Loucy (cell line): ENCODE measurements at regions not wholly inside any gene's neighbourhood (a gene's known extent, or its start where the extent isn't known, plus 50 kb on each side); places are given as distances from the start of the nearest gene placed in this dataset.
"Not testable (repeated sequence)": the region's sequence is repeated elsewhere in the genome, so short reads cannot be mapped to it uniquely, and the experiment has no call there.

ENCODE experiments used
- H2AFZ ChIP-seq: fragments of 200-600 bp; sonication (generic); 2 replicates; pipeline ENCODE4 v1.6.0; 2016; ENCODE audit warnings: antibody characterized with exemption, mild to moderate bottlenecking, low read length, moderate library complexity
- H3F3A ChIP-seq: fragments of 200-600 bp; 2 replicates; pipeline ENCODE4 v1.6.0; 2016; ENCODE audit warnings: antibody characterized with exemption, low read depth, mild to moderate bottlenecking
- H3K27me3 ChIP-seq: fragments of 200-600 bp; sonication (generic); 2 replicates; pipeline ENCODE4 v1.6.1; 2014; ENCODE audit warnings: low read length, mild to moderate bottlenecking; ENCODE audit not compliant: insufficient read depth, poor library complexity, severe bottlenecking
- H3K36me3 ChIP-seq: fragments of 200-600 bp; sonication (generic); 2 replicates; pipeline ENCODE4 v1.6.1; 2016; ENCODE audit warnings: low read length; ENCODE audit not compliant: insufficient read depth
- H3K4me1 ChIP-seq: fragments of 200-600 bp; sonication (generic); 2 replicates; pipeline ENCODE4 v1.5.1; 2014; ENCODE audit warnings: low read length, mild to moderate bottlenecking; ENCODE audit not compliant: insufficient read depth, poor library complexity, severe bottlenecking
- H3K4me2 ChIP-seq: fragments of 200-600 bp; sonication (generic); 2 replicates; pipeline ENCODE4 v1.6.0; 2014; ENCODE audit warnings: antibody characterized with exemption, low read length, low read depth, mild to moderate bottlenecking; ENCODE audit not compliant: poor library complexity, severe bottlenecking
- H3K4me3 ChIP-seq: fragments of 200-600 bp; sonication (generic); 2 replicates; pipeline ENCODE4 v1.5.1; 2014; ENCODE audit warnings: low read length, mild to moderate bottlenecking, mixed read lengths; ENCODE audit not compliant: poor library complexity, severe bottlenecking
- H3K79me2 ChIP-seq: fragments of 200-600 bp; sonication (generic); 2 replicates; pipeline ENCODE4 v1.6.1; 2014; ENCODE audit warnings: low read length; ENCODE audit not compliant: insufficient read depth
- H3K9ac ChIP-seq: fragments of 200-600 bp; sonication (generic); 2 replicates; pipeline ENCODE4 v1.6.0; 2014; ENCODE audit warnings: mild to moderate bottlenecking, low read depth, low read length, moderate library complexity; ENCODE audit not compliant: poor library complexity, severe bottlenecking
- H3K9me2 ChIP-seq: fragments of 200-600 bp; sonication (generic); replicated peaks from 2 replicates; pipeline ENCODE4 v1.6.1; 2016; ENCODE audit warnings: low read depth, low read length, mixed read lengths
- H3K9me3 ChIP-seq: fragments of 200-600 bp; sonication (generic); 2 replicates; pipeline ENCODE4 v1.6.1; 2014; ENCODE audit warnings: mild to moderate bottlenecking, antibody characterized with exemption, low read length, low read depth; ENCODE audit not compliant: insufficient read depth
- H4K20me1 ChIP-seq: fragments of 200-600 bp; sonication (generic); 2 replicates; pipeline ENCODE4 v1.6.0; 2014; ENCODE audit warnings: antibody characterized with exemption, low read length, mild to moderate bottlenecking; ENCODE audit not compliant: insufficient read depth, poor library complexity, severe bottlenecking
- EZH2phosphoT487 ChIP-seq: fragments of 200-600 bp; IDR thresholded peaks from 2 replicates; pipeline ENCODE4 v1.6.1; 2018; ENCODE audit warnings: antibody characterized with exemption, mild to moderate bottlenecking, moderate library complexity, borderline replicate concordance
- TF ChIP-seq, protein P1 (sequence below): fragments of 200-600 bp; sonication (generic); conservative IDR thresholded peaks from 2 replicates; pipeline ENCODE4 v1.5.1; 2014; ENCODE audit warnings: mild to moderate bottlenecking, antibody characterized with exemption, low read length

DNA sequence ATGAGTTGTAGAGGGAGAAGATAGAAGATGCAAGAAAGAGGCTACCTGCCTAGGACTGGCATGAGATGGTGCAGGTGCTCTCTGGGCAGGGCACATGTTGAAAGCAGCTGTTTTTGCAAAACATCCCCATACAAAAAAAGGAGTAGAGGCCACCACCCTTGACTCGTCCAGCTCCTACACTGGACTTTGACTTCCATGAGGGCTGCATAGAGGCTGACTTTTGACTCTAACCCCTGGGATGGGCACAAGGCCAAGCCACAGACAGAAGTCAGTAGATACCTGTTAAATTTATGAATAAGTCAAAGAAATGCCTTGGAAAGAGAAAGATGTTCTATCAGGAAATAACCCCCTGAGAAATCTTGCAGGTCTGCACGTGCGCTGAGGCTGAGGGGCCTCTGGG, 1139.1 kb upstream of the TMEM132C start:
- Histone ChIP-seq H3K36me3 (no peaks in the 10 kb centered on the region), H4K20me1 (no peaks in the 10 kb centered on the region), H3K27me3 (no peaks in the 10 kb centered on the region), H2AFZ (no peak overlapping the region), H3F3A (no peaks in the 10 kb centered on the region), H3K9ac (no peak overlapping the region), H3K4me1 (no peaks in the 10 kb centered on the region), H3K4me3 (no peak overlapping the region), H3K79me2 (no peaks in the 10 kb centered on the region), H3K4me2 (no peak overlapping the region), H3K9me2 (no peaks in the 10 kb centered on the region), H3K9me3 (no peaks in the 10 kb centered on the region)
- no peak for TF ChIP-seq EZH2phosphoT487
- TF ChIP-seq, protein P1, sequence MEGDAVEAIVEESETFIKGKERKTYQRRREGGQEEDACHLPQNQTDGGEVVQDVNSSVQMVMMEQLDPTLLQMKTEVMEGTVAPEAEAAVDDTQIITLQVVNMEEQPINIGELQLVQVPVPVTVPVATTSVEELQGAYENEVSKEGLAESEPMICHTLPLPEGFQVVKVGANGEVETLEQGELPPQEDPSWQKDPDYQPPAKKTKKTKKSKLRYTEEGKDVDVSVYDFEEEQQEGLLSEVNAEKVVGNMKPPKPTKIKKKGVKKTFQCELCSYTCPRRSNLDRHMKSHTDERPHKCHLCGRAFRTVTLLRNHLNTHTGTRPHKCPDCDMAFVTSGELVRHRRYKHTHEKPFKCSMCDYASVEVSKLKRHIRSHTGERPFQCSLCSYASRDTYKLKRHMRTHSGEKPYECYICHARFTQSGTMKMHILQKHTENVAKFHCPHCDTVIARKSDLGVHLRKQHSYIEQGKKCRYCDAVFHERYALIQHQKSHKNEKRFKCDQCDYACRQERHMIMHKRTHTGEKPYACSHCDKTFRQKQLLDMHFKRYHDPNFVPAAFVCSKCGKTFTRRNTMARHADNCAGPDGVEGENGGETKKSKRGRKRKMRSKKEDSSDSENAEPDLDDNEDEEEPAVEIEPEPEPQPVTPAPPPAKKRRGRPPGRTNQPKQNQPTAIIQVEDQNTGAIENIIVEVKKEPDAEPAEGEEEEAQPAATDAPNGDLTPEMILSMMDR = no peak

DNA sequence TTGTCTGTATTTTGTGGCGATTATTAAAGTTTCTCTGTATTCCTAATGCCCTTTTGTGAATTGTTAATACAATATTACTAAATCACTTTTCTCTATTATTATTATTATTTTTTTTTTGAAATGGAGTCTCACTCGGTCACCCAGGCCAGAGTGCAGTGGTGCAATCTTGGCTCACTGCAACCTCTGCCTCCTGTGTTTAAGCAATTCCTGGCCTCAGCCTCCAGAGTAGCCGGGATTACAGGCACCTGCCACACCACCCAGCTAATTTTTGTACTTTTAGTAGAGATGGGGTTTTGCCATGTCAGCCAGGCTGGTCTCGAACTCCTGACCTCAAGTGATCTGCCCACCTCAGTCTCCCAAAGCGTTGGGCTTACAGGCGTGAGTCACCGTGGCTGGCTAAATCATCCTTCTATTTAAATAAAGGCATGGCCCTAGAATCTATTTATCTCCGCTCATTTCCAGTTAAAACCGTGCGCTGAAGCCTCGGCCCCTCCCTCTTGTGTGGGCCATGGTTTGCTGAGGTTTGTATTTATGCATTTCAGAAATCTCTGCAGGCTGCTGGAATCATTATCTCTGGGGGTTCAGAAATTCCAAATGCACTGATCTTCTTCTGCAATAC, 1136.4 kb upstream of the TMEM132C start:
- no peaks in the 10 kb centered on the region for H3K27me3 ChIP-seq
- no peaks in the 10 kb centered on the region for H3F3A ChIP-seq
- no peak overlapping the region for H3K4me3 ChIP-seq
- H3K79me2 ChIP-seq = no peaks in the 10 kb centered on the region
- no peaks in the 10 kb centered on the region for H3K9me2 ChIP-seq
- TF ChIP-seq EZH2phosphoT487 = no peak
- TF ChIP-seq, protein P1 = no peak
- no peaks in the 10 kb centered on the region for H3K36me3 ChIP-seq
- H3K4me1 ChIP-seq = no peaks in the 10 kb centered on the region
- H3K9me3 ChIP-seq = no peaks in the 10 kb centered on the region
- H3K4me2 ChIP-seq = no peak overlapping the region
- H2AFZ ChIP-seq = no peak overlapping the region
- H4K20me1 ChIP-seq = no peaks in the 10 kb centered on the region
- no peak overlapping the region for H3K9ac ChIP-seq

DNA sequence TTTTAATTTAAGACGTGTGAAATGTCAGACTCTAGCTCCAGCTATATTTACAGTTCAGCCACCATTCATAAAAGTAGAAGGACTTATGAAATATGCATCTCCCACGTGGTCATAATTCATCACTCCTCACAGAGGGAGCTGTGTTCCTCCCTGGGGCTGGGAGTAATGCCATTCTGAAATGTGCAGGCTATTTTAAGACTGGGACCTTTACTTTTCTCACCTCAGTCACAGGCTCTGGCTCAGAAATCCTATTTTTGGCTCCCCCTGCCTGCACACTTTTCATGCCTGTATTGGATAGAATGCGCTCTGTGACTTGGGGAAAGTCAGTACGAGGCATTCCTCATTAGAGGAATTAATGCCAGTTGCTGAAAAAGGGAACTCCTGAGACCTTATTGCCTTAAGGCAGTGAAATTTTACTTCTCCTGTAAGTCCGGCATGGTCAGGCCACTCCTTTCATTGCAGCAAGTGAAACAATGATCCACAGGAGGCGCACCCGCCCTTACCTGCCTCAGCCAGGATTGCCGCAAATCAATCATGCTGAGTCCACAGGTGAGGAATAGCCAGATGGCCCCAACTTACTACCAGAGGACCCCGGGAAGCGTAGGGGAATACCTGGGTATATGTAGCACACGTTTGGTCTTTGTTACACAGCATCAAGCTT, 1133.2 kb upstream of the TMEM132C start:
- no peaks in the 10 kb centered on the region for H4K20me1 ChIP-seq
- H3K9me3 ChIP-seq = no peaks in the 10 kb centered on the region
- H3K9me2 ChIP-seq = no peaks in the 10 kb centered on the region
- H2AFZ ChIP-seq = no peak overlapping the region
- H3K27me3 ChIP-seq = no peaks in the 10 kb centered on the region
- no peaks in the 10 kb centered on the region for H3K36me3 ChIP-seq
- H3K4me2 ChIP-seq = no peak overlapping the region
- H3F3A ChIP-seq = no peaks in the 10 kb centered on the region
- H3K4me3 ChIP-seq = no peak overlapping the region
- no peaks in the 10 kb centered on the region for H3K4me1 ChIP-seq
- no peaks in the 10 kb centered on the region for H3K79me2 ChIP-seq
- H3K9ac ChIP-seq = no peak overlapping the region
- TF ChIP-seq, protein P1 = no peak
- TF ChIP-seq EZH2phosphoT487 = no peak

DNA sequence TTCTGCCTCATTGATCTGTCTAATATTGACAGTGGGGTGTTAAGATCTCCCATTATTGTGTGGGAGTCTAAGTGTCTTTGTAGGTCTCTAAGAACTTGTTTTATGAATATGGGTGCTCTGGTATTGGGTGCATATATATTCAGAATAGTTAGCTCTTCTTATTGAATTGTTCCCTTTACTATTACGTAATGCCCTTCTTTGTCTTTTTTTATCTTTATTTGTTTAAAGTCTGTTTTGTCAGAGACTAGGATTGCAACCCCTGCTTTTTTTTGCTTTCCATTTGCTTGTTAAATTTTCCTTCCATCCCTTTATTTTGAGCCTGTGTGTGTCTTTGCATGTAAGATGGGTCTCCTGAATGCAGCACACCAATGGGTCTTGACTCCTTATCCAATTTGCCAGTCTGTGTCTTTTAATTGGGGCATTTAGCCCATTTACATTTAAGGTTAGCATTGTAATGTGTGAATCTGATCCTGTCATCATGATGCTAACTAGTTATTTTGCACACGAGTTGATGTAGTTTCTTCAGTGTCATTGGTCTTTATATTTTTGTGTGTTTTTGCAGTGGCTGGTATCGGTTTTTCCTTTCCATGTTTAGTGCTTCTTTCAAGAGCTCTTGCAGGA, 1126.0 kb upstream of the TMEM132C start:
- H3K4me1 ChIP-seq, H3K9me2 ChIP-seq, H3K4me2 ChIP-seq, H4K20me1 ChIP-seq, H3K79me2 ChIP-seq, H3K36me3 ChIP-seq, H3K4me3 ChIP-seq, H2AFZ ChIP-seq, H3K9me3 ChIP-seq, H3F3A ChIP-seq, H3K27me3 ChIP-seq, H3K9ac ChIP-seq: not testable (repeated sequence)
